ENCODE measurements at regions not wholly inside any gene's neighbourhood (a gene's known extent, or its start where the extent isn't known, plus 50 kb on each side); places are given as distances from the start of the nearest gene placed in this dataset.

DNA sequence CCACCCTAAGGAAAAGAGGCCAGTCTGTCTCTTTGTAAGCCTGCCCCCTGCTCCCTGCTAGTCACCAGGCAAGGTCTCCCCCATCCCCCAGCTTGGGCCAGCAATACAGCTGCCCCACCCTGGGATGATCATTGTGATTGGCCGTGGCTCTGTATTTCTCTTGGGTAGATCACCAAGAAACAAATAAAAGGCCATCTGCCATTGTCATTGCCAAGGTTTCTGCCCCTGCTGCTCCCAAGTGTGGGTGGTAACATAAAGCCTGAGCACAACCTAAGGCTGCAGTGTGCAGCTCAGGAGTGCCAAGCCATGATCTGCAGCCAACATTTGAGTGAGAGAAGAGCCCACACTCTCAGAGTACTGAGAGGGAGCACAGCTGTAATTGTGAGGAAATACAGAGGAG lies 241.0 kb upstream of the POF1B start:
- H3K4me1 Mint-ChIP-seq = no peaks in the 10 kb centered on the region
- no peak overlapping the region for H3K27ac ChIP-seq (ENCODE audit: low read depth, low read length)
- no peak for DNase-seq
- WGBS, 2 experiments (ENCODE audit: insufficient coverage in 1 of 2, insufficient read length in 1 of 2) = 80 to 100% methylated on average over 1 of the region's 1 CpG
- no peaks in the 10 kb centered on the region for H3K9me3 ChIP-seq (ENCODE audit: control insufficient read depth, low read length)
- H3K27me3 Mint-ChIP-seq (ENCODE audit: insufficient read depth) = no peaks in the 10 kb centered on the region
- TF ChIP-seq, protein P1, sequence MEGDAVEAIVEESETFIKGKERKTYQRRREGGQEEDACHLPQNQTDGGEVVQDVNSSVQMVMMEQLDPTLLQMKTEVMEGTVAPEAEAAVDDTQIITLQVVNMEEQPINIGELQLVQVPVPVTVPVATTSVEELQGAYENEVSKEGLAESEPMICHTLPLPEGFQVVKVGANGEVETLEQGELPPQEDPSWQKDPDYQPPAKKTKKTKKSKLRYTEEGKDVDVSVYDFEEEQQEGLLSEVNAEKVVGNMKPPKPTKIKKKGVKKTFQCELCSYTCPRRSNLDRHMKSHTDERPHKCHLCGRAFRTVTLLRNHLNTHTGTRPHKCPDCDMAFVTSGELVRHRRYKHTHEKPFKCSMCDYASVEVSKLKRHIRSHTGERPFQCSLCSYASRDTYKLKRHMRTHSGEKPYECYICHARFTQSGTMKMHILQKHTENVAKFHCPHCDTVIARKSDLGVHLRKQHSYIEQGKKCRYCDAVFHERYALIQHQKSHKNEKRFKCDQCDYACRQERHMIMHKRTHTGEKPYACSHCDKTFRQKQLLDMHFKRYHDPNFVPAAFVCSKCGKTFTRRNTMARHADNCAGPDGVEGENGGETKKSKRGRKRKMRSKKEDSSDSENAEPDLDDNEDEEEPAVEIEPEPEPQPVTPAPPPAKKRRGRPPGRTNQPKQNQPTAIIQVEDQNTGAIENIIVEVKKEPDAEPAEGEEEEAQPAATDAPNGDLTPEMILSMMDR (conservative IDR thresholded peaks at IDR 0.05) = no peak
- no peaks in the 10 kb centered on the region for H3K27me3 ChIP-seq (ENCODE audit: control insufficient read depth, insufficient read depth, low read length, poor library complexity, severe bottlenecking)
- H3K4me1 ChIP-seq (ENCODE audit: control insufficient read depth, insufficient read depth, low read length) = no peaks in the 10 kb centered on the region
- H3K4me3 Mint-ChIP-seq = no peak overlapping the region
- no peaks in the 10 kb centered on the region for H3K36me3 ChIP-seq (ENCODE audit: control insufficient read depth, insufficient read depth, low read length)
- H3K27ac Mint-ChIP-seq = peak overlapping the region; percentile 55
- H3K9me3 Mint-ChIP-seq = peaks cover 55% of the 10 kb centered on the region
- no peaks in the 10 kb centered on the region for H3K36me3 Mint-ChIP-seq (ENCODE audit: low read depth)
- H3K9ac ChIP-seq (ENCODE audit: extremely low read depth, low read length, poor library complexity, severe bottlenecking) = no peak overlapping the region
- no peak overlapping the region for H3K4me3 ChIP-seq (ENCODE audit: low read length)

DNA sequence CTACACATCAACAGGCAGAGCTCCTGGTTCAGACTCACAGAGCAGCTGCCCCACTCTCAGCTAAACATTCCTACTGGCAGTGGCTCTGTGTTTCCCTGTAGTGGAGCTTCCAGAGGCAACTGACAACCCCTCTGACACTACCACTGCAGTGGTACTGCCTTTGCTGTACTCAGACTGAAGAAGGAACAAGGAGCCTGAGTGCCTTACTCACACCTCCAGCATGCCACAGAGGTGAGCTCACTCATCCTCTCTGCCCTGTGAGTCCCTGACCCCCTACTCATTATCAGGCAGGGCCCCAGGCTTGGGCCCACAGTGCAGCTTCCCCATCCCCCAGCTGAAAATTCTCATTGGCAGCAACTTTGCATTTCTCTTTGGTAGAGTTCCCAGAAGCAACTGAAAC lies 240.5 kb upstream of the POF1B start:
- TF ChIP-seq, protein P1 (conservative IDR thresholded peaks at IDR 0.05) = no peak
- H3K27me3 ChIP-seq (ENCODE audit: control insufficient read depth, insufficient read depth, low read length, poor library complexity, severe bottlenecking) = no peaks in the 10 kb centered on the region

DNA sequence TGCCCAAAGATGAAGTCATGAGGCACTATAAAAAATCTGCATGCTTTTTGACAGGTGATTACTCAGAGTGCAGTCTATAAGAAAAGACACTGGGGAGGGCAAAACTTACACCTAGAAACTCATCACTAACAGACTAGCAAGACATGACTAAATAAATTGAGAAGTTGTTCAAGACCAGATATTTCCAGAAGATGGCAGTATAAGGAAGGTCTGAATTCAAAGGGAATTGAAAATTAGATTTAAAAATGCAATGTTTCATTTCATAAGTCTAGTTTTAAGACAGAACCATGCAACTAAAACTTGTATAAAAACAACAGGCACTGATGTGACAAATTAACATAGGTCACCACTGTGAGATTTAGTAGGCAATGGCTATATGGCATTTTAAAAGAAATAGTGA lies 232.5 kb upstream of the POF1B start:
- no peaks in the 10 kb centered on the region for H3K9me3 ChIP-seq (ENCODE audit: control insufficient read depth, low read length)
- no peak overlapping the region for H3K27ac Mint-ChIP-seq
- TF ChIP-seq, protein P1 (conservative IDR thresholded peaks at IDR 0.05) = peak; percentile 74

More for the DNA sequence above, 240.5 kb upstream of the POF1B start:
- Histone ChIP-seq H3K27ac (ENCODE audit: low read depth, low read length) (no peak overlapping the region), H3K9ac (ENCODE audit: extremely low read depth, low read length, poor library complexity, severe bottlenecking) (no peak overlapping the region), H3K4me3 (ENCODE audit: low read length) (no peak overlapping the region), H3K4me1 (ENCODE audit: control insufficient read depth, insufficient read depth, low read length) (no peaks in the 10 kb centered on the region), H3K9me3 (ENCODE audit: control insufficient read depth, low read length) (no peaks in the 10 kb centered on the region), H3K36me3 (ENCODE audit: control insufficient read depth, insufficient read depth, low read length) (no peaks in the 10 kb centered on the region)
- Mint-ChIP-seq H3K27me3 (ENCODE audit: insufficient read depth) (no peaks in the 10 kb centered on the region), H3K4me3 (no peak overlapping the region), H3K4me1 (no peaks in the 10 kb centered on the region), H3K27ac (peak overlapping the region; percentile 55), H3K9me3 (peaks cover 55% of the 10 kb centered on the region), H3K36me3 (ENCODE audit: low read depth) (no peaks in the 10 kb centered on the region)
- DNase-seq = peak; percentile 63

More for the DNA sequence above, 232.5 kb upstream of the POF1B start:
- DNase-seq = no peak
- Mint-ChIP-seq H3K4me3 (no peak overlapping the region), H3K9me3 (peaks cover 6% of the 10 kb centered on the region), H3K36me3 (ENCODE audit: low read depth) (no peaks in the 10 kb centered on the region), H3K4me1 (no peaks in the 10 kb centered on the region), H3K27me3 (ENCODE audit: insufficient read depth) (no peaks in the 10 kb centered on the region)
- no peaks in the 10 kb centered on the region for H3K36me3 ChIP-seq (ENCODE audit: control insufficient read depth, insufficient read depth, low read length)
- no peak overlapping the region for H3K4me3 ChIP-seq (ENCODE audit: low read length)
- H3K27me3 ChIP-seq (ENCODE audit: control insufficient read depth, insufficient read depth, low read length, poor library complexity, severe bottlenecking) = no peaks in the 10 kb centered on the region
- no peak overlapping the region for H3K9ac ChIP-seq (ENCODE audit: extremely low read depth, low read length, poor library complexity, severe bottlenecking)
- H3K4me1 ChIP-seq (ENCODE audit: control insufficient read depth, insufficient read depth, low read length) = no peaks in the 10 kb centered on the region
- no peak overlapping the region for H3K27ac ChIP-seq (ENCODE audit: low read depth, low read length)

Data from endodermal cell (in vitro differentiated cells).